ENCODE measurements at regions not wholly inside any gene's neighbourhood (a gene's known extent, or its start where the extent isn't known, plus 50 kb on each side); places are given as distances from the start of the nearest gene placed in this dataset.

DNA sequence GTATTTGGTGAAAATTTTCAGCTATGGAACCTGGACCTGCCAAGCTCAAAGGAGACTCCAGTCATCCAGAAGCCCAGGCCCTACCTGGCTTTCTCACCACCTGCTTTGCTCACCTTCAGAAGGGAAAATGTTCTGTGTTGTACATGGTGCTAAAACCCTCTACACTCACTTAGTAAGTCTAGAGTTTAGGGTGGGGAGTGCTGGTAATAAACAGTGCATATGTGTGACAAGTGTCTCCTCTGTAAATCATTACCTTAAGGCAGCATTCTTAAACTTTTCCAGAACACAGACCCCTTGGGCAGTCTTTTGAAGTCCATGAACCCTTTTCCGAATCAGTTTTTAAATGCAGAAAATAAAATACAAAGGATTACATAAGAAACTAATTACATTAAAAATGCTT lies 248.8 kb upstream of the PIK3R1 start:
- Histone ChIP-seq H3K27ac (no peak overlapping the region), H3K4me3 (no peak overlapping the region), H3K4me1 (peaks cover 0 to 16% (median 11%) of the 10 kb centered on the region in 4 donors), H3K36me3 (no peaks in the 10 kb centered on the region), H3K27me3 (no peaks in the 10 kb centered on the region), H3K9me3 (no peaks in the 10 kb centered on the region)
- TF ChIP-seq, protein P1, sequence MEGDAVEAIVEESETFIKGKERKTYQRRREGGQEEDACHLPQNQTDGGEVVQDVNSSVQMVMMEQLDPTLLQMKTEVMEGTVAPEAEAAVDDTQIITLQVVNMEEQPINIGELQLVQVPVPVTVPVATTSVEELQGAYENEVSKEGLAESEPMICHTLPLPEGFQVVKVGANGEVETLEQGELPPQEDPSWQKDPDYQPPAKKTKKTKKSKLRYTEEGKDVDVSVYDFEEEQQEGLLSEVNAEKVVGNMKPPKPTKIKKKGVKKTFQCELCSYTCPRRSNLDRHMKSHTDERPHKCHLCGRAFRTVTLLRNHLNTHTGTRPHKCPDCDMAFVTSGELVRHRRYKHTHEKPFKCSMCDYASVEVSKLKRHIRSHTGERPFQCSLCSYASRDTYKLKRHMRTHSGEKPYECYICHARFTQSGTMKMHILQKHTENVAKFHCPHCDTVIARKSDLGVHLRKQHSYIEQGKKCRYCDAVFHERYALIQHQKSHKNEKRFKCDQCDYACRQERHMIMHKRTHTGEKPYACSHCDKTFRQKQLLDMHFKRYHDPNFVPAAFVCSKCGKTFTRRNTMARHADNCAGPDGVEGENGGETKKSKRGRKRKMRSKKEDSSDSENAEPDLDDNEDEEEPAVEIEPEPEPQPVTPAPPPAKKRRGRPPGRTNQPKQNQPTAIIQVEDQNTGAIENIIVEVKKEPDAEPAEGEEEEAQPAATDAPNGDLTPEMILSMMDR (IDR thresholded peaks at IDR 0.05) = no peak
- DNase-seq = no peak
- intact Hi-C loops (cut with DNase I; ENCODE audit: low total_unique reads) = no loop called here

DNA sequence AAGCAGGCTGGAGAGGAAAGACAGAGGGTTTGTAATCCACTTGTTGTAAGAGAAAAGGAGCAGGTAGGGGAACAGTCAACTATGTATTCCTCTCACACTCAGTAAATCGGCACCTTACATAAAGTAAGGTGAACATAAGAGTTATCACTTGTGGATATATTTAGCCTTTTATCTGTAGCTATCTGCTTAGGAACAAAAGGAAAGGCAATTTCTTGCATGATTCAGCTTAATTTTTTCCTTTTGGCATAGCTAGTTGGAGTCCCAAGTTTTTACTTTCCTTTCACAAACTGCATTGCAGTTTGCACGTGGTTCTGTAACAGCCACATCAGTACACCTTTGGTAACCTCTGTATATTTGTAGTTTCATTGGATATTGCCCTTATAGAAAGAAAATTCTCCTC lies 250.9 kb upstream of the PIK3R1 start:
- intact Hi-C loops (cut with DNase I; ENCODE audit: low total_unique reads) = no loop called here
- DNase-seq = no peak

DNA sequence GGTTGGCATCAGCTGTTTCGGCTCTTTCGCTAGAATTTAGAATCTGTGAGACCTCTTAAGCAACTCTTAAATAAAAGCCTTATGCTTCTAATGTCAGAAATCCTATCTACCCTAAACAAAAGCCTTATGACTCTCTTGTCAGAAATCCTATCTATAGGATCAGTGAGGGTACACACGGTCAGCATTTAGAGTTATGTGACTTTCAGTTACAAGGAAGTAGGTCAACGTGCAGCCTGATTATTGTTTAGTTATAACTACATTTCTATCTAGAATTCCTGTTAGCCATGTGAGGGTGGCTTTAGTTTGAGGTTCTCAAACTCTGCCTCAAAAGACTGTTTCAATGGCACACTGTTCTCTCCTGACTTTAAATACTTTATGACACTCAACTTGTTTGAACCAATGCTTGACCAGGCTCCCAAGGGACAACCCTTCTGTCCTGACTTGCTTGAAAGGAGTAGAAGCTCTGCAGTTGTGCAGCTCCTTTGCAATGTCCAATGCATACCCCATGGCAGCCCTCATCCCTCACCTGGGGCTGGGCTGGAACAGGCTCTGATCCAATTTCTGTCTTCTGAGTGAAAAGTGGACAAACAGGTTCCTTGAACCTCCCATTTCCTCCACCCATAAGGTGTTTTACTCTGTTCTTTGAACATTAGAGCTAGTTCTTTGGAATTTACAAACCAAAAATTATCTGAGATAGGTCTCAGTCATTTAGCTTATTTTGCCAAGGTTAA lies 251.6 kb upstream of the PIK3R1 start:
- intact Hi-C loops (cut with DNase I; ENCODE audit: low total_unique reads) = no loop called here
- Histone ChIP-seq H3K4me3 (no peak overlapping the region), H3K27me3 (no peaks in the 10 kb centered on the region), H3K9me3 (no peaks in the 10 kb centered on the region), H3K4me1 (no peaks in the 10 kb centered on the region), H3K27ac (no peak overlapping the region), H3K36me3 (no peaks in the 10 kb centered on the region)
- TF ChIP-seq, protein P1 (IDR thresholded peaks at IDR 0.05) = no peak
- no peak for DNase-seq

More for the DNA sequence above, 250.9 kb upstream of the PIK3R1 start:
- no peaks in the 10 kb centered on the region for H3K4me1 ChIP-seq
- no peak overlapping the region for H3K27ac ChIP-seq
- no peaks in the 10 kb centered on the region for H3K36me3 ChIP-seq
- H3K27me3 ChIP-seq = no peaks in the 10 kb centered on the region
- no peaks in the 10 kb centered on the region for H3K9me3 ChIP-seq
- H3K4me3 ChIP-seq = no peak overlapping the region
- TF ChIP-seq, protein P1 (IDR thresholded peaks at IDR 0.05) = no peak

DNA sequence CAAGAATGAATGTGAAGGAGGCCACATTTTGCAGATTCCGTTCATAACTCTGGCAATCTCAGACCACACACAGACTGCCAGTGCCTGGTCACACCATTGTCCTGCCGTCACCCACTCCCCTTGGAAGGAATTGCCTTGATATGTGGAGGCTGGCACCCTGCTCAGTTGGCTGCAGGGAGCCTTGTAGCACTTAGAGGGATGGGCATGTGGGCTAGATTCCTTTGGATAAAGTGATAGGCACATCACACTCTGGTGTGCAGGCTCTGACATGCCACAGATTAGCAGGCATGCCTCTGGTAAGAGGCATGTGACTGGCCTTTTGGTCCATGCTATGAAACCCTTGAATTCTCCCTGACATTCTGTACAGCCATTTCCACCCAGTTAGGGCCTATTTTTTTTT lies 254.6 kb upstream of the PIK3R1 start:
- Histone ChIP-seq H3K9me3 (no peaks in the 10 kb centered on the region), H3K27me3 (no peaks in the 10 kb centered on the region), H3K36me3 (no peaks in the 10 kb centered on the region), H3K4me1 (no peaks in the 10 kb centered on the region), H3K4me3 (no peak overlapping the region), H3K27ac (no peak overlapping the region)
- intact Hi-C loops (cut with DNase I; ENCODE audit: low total_unique reads) = no loop called here
- TF ChIP-seq, protein P1 (IDR thresholded peaks at IDR 0.05) = no peak
- no peak for DNase-seq

DNA sequence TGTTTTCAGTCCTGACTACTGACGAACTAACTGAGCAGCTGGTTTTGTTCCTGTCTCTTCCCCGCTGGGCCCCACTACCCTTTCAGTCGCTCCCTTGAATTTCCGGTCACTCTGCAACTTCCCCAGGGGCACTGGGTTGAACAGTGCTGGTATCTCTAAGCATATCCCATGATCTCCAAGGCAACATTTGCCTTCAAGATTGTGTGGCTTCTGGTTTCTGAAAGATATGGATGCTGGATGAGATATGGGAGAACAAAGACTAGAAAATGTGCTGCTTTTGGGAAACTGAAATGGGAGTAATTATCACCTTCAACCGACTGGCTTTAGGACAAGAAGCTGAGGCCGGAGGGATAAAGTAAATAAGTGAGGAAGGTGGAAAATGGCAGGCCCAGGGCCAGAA lies 258.2 kb upstream of the PIK3R1 start:
- intact Hi-C loops (cut with DNase I; ENCODE audit: low total_unique reads) = no loop called here
- H3K27me3 ChIP-seq = no peaks in the 10 kb centered on the region
- no peak overlapping the region for H3K4me3 ChIP-seq
- DNase-seq = peak in 1 of 2 donors; percentile 32
- TF ChIP-seq, protein P1 (IDR thresholded peaks at IDR 0.05) = no peak
- H3K27ac ChIP-seq = no peak overlapping the region
- H3K4me1 ChIP-seq = no peaks in the 10 kb centered on the region
- no peaks in the 10 kb centered on the region for H3K36me3 ChIP-seq
- no peaks in the 10 kb centered on the region for H3K9me3 ChIP-seq

Data from tibial artery (tissue), 4 donors.